NCI-H1417 (cell line): ENCODE measurements at regions not wholly inside any gene's neighbourhood (a gene's known extent, or its start where the extent isn't known, plus 50 kb on each side); places are given as distances from the start of the nearest gene placed in this dataset.
A peak's percentile ranks its signal among the peaks of the same experiment; 100 is the strongest.
"Not testable (repeated sequence)": the region's sequence is repeated elsewhere in the genome, so short reads cannot be mapped to it uniquely, and the experiment has no call there.

Source experiments
- DNase-seq, 3 experiments: peaks; one replicate each; lab custom pipeline; 2025; lab: John Stamatoyannopoulos, UW

DNA sequence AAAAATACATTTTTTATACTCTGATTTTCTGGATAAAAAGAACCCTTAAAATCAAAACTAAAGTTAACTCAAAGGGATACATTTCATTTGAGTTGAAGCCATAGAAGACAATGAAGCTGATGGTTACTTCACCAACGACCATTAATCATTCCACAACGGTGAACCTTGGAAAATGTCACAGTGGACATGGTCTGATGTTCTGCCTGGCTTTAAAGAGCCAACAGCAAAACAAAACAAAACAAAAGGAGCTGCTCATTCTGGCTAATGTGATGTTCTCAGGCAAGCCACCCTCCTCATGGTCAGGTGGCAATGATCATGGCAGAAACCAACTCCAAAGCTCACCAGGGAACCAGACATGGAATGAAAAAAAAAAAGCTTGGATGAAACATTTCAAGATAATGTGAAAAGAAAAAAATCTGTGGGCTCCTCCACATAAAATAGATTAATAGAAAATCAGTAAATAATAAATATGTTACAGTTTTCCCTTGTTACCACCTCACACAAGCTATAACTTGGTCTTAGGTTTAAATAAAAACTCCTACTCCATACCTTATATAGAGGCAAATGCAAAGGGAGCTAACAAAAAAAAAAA lies 90.1 kb upstream of the SERTAD2 start:
- no peak for DNase-seq

DNA sequence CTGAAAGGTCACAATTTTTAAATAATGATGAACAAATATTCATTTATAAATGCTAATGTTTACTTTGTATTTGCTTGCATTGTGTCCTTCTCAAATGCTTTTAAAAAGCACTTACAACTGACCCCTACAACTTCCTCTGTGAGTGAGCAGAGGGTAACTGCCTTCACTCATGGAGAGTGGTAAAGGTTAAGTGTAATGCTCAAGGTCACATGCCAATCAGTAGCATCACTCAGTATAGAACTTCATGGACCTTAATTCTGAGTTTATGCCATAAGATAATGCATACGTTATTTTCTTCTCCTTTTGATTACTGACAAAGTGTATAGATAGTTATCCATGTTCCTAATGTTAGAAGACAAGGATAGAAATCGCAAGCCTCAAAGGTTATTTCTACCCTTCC lies 91.8 kb upstream of the SERTAD2 start:
- DNase-seq = peak in 1 of 3 experiments; percentile 32

GRCh38 chr2:64747690-64748091 lies 94.0 kb upstream of the SERTAD2 start:
- not testable (repeated sequence) for DNase-seq

DNA sequence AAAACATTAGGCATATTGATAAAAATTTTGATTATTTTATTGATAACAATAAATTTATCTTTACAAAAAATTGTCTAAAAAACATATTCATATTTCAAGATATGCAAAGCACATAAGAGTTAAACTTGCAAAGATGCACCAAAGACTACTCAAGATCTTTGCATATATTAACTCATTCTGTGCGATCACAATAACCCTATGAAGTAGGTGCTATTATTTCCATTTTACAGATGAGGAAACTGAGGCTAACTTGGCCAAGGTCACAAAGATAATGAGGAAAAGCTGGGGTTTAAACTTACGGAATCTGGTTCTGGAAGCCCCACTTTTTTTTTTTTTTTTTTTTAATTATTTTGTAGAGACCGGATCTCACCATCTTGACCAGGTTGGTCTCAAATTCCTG lies 94.4 kb upstream of the SERTAD2 start:
- DNase-seq = no peak

DNA sequence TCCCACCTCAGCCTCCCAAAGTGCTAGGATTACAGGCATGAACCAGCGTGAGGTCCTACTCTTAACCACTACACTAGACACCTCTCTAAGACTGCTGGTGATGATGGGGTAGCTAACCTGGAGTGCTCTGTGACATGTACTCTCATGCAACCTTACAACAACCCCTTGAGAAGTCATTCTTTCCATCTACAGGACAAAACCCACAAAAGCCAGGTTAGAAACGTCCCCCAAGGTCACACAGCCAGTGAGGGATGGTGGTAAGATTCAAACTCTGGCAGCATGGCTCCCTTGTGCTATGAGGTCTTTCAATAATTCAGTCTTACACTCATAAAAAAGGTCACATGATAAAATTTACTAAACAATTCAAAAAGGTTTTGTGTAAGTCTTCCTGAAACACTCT lies 94.8 kb upstream of the SERTAD2 start:
- no peak for DNase-seq

GRCh38 chr2:64749446-64749845 lies 95.7 kb upstream of the SERTAD2 start:
- peak in 1 of 3 experiments; percentile 58 for DNase-seq

DNA sequence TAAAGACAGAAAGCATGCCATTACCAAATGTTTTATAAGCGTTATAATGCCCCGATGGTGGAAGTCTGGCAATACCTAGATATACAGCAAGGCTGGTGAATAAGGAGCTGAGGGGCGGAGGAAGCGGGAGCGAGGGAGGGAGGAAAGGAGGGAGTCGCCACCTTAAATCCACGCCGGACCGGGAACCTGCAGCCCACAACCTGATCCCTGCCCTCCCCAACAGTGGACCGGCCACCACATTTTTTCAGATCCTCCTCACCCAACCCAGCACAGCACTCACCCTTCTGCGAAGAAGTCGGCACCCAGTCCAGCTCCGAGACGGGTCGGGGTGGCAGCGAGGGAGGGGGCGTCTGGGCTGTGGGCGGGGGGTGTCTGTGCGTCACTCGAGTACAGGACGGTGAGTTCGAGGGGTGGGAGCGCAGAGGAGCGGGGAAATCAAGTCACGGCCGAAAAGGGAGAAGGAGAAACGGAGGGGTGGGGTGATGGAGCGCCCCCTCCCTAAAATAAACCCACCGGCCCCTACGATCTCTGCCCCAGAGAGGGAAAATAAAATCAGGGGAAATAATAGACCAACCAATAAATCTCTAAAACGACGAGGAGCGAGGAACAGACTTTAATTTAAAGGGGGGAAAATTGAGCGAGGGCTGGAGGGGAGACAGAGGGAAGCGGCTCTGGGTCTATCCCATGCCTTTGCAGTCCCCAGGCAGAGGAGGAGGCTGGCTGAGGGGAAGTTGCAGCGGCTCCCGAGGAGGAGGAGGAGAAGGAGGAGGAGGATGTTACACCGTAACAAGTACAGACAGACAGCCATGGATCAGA lies 96.5 kb upstream of the SERTAD2 start:
- peak; percentile 45 to 69 (median 67) for DNase-seq

DNA sequence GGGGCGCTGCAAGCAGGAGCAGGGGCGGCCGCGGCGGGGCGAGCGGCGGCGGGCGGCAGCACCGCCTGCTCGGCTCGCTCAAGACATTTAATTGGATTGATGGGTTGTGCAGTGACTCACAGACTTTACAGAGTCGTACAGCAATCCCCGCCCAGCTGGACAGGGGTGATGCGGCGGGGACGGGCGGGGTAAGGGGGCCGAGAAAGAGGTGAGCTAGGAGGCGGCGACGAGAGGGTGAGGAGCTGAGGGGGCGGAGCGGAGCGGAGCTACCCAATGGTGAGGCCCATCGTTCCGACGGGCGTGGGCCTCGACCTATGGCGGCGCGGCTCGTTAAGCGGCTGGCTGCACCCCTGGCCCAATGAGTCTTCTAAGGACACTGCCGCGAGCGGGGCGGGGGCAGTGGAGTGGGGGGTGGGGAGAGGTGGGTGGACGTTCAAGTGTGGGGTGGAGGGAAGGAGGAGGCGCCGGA lies 97.1 kb upstream of the SERTAD2 start:
- DNase-seq = peak; percentile 100

GRCh38 chr2:64751286-64752260 lies 97.9 kb upstream of the SERTAD2 start:
- DNase-seq = peak; percentile 90 to 94 (median 93)

- peak in 1 of 3 experiments; percentile 21 for DNase-seq
Observed at GRCh38 chr2:64753399-64753798, 99.7 kb upstream of the SERTAD2 start.

- DNase-seq = no peak
Observed at GRCh38 chr2:64754570-64754969, 100.9 kb upstream of the SERTAD2 start.

DNA sequence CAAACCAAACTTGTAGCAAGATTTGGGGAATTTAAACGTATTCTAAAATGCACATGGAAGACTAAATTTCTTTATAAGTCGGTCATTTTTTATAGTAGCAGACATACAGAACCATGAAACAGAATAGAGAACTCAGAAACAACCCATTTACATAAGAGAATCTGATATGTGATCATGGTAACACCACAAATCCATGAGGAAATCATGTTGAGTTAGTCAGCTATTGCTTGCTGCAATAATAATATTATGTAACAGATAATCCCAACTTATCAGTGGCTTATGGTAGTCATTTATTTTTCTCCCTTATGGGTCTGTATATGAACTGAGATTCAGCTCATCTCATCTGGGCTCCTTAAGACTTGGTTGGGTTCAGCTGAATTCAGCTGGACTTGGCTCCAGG lies 103.4 kb upstream of the SERTAD2 start:
- DNase-seq = no peak

DNA sequence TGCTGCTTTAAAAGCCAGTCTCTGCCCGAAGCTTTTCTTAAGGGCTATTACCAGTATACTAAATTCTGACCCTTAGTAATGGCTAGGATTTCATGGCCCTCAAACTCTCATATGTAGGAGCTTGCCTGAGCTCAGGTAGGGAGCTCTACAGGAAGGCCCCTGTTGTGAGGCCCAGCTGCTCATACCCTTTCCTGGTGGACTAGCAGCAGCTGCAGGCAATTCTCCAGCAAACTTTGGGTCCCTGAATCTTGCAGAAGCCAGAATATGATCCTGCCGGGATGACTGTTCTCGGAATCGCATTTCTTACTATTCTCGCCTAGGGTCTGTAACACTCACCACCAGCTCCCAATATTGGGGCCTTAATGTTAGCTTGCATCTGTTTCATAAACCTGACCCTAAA lies 106.4 kb upstream of the SERTAD2 start:
- DNase-seq = peak in 1 of 3 experiments; percentile 25

GRCh38 chr2:64762301-64762997 lies 108.7 kb upstream of the SERTAD2 start:
- DNase-seq = no peak

DNA sequence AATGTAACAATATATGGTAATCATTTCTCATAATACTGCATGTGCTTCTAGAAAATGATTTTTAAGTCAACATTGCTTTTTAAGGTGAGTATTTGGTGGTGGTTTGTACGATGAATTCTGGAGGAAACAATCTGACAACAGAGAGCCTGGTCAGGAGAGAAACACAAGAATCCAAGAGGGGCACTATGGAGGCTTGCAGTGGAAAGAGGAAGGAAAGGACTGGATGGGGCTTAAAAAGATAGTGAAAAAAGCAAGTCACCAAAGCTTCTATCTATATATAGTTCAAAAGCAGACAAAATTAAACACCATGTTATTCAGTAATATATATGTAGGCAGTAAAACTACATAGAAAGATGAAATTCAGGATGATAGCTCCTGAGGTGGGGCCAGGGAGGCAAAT lies 109.4 kb upstream of the SERTAD2 start:
- DNase-seq = no peak

DNA sequence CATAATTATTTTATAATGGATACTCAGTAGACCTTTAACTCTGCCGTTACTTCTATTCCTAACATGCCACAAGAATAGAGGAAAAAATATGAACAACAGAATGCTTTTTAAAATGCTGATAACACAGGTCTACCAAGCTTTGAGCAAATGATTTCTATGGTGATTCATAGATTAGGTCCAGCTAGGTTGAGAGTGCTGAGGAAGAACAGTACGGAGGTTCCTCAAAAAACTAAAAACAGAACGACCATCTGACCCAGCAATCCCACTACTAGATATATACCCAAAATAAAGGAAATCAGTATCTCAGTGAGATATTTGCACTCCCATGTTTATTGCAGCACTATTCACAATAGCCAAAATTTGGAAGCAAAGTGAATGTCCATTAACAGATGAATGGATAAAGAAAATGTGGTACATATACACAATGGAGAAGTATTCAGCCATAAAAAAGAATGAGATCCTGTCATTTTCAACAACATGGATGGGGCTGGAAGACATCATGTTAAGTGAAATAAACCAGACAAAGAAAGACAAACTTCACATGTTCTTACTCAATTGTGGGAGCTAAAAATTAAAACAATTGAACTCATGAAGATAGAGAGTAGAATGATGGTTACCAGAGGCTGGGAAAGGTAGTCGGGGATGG lies 111.6 kb upstream of the SERTAD2 start:
- no peak for DNase-seq

- DNase-seq = peak; percentile 61 to 94 (median 75)
Observed at GRCh38 chr2:64766841-64767669, 113.3 kb upstream of the SERTAD2 start.

- peak; percentile 97 to 99 (median 98) for DNase-seq
Observed at GRCh38 chr2:64767670-64768468, 114.2 kb upstream of the SERTAD2 start.

- DNase-seq = no peak
Observed at GRCh38 chr2:64768491-64769005, 114.8 kb upstream of the SERTAD2 start.
